GM12801 (cell line): ENCODE measurements at regions not wholly inside any gene's neighbourhood (a gene's known extent, or its start where the extent isn't known, plus 50 kb on each side); places are given as distances from the start of the nearest gene placed in this dataset.

Experiments used
- CTCF ChIP-seq: IDR thresholded peaks from one replicate; pipeline ENCODE4 v1.5.1; 2011; ENCODE audit warnings: control low read depth; ENCODE audit not compliant: insufficient read length; ENCODE audit errors: extremely low read depth

GRCh38 chr15:79728867-79729266, 167.9 kb downstream of the MTHFS start:
- no peak for TF ChIP-seq CTCF

DNA sequence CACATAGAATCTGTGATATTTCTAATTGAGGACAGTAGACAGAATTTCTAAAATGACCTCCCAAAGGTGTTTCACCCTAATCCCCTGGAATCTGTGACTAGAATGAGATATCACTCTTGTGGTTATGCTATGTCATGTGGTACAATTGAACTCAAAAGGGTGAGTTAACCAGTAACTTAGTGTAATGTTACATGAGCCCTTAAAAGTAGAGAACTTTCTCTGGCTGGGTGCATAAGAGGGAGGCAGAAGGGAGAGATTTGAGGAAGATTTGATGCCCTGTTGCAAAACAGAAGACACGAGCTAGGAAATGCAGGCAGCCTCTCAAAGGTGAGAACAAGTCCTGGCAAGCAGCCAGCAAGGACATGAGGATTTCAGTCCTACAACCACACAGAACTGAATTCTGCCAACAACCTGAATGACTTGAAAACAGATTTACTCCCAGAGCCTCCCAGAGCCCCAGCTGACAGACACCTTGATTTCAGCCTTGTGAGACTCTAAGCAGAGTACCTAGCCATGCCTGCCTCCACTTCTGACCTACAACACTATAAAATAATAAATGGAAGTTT, 160.3 kb downstream of the MTHFS start:
- TF ChIP-seq CTCF, result no peak

DNA sequence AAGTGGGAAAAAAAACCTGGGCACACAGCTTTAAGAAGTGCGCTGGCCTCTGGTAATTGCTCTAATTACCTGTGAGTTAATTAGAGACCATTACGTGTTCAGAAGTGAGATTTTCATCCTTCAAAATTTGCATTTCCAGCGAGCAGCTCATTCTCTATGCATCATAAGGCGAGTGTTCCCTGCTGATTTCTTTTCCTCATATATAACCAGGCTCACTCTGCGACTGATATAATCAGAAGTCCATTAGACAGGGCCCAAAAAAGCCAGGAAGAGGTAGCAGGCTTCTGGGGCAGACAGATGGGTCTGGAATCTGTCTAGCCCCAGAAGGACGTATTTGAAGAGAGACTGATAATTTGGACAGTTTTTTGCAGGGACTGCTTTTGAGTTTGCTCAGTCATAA, 158.7 kb downstream of the MTHFS start:
- TF ChIP-seq CTCF, result no peak

GRCh38 chr15:79740561-79740960, 156.3 kb downstream of the MTHFS start:
- no peak for TF ChIP-seq CTCF

- no peak for TF ChIP-seq CTCF
Observed at GRCh38 chr15:79743032-79743431, 153.8 kb downstream of the MTHFS start.

GRCh38 chr15:79756365-79756764, 140.4 kb downstream of the MTHFS start:
- TF ChIP-seq CTCF, result no peak

GRCh38 chr15:79765081-79765480, 131.7 kb downstream of the MTHFS start:
- no peak for TF ChIP-seq CTCF
